HepG2 (cell line): ENCODE measurements at regions not wholly inside any gene's neighbourhood (a gene's known extent, or its start where the extent isn't known, plus 50 kb on each side); places are given as distances from the start of the nearest gene placed in this dataset.

Source experiments
- ATAC-seq: fragments of 200-7000 bp; cut with Tn5 transposase; 3 replicates; pipeline ENCODE4 v1.9.1; 2020; ENCODE audit warnings: mild to moderate bottlenecking, moderate library complexity
- BruUV-seq: library from RNA; stranded (reverse); fragments of 400-500 nt; replicated peaks from 2 replicates; lab custom pipeline; 2021; lab: Mats Ljungman, UMichigan
- CTCF ChIA-PET: fragments of 300-600 bp; formaldehyde crosslinking; extraction: SDS; loops from one replicate; lab custom pipeline; 2021; ENCODE audit warnings: low total read pairs, inconsistent platforms, low intra/inter-chr PET ratio; lab: Yijun Ruan, JAX
- POLR2A ChIA-PET: fragments of 350-600 bp; sonication (Branson Sonifier 250); formaldehyde crosslinking; loops from one replicate; lab custom pipeline; 2020; ENCODE audit warnings: antibody characterized with exemption, inconsistent platforms; lab: Yijun Ruan, JAX
- DNase-seq: peaks from one replicate; pipeline ENCODE4 v3.0.0-alpha.2; 2015; ENCODE audit warnings: low spot score
- FAIRE-seq: peaks from 3 replicates; lab custom pipeline; 2011; peaks lifted over from hg19 to GRCh38; lab: Jason Lieb, UNC
- H2AFZ ChIP-seq: one replicate; pipeline ENCODE4 v1.6.1; 2011; ENCODE audit warnings: low read length, inconsistent platforms
- H3K27ac ChIP-seq: fragments of 300-600 bp; 3 replicates; pipeline ENCODE4 v1.8.0; 2011; ENCODE audit warnings: mixed run types, mild to moderate bottlenecking, mixed read lengths, low read length, inconsistent platforms; ENCODE audit not compliant: insufficient read depth; ENCODE audit errors: extremely low read length
- H3K27me3 ChIP-seq, 2 experiments: fragments of 200-600 bp in 1 of 2; 2 replicates in 1 of 2; 3 replicates in 1 of 2; pipeline versions ENCODE4 v1.6.0 to v1.8.0; 2011; ENCODE audit warnings: low read length in 2 of 2, mild to moderate bottlenecking in 2 of 2, moderate library complexity in 2 of 2, inconsistent platforms in 1 of 2; ENCODE audit not compliant: insufficient read depth in 2 of 2, control insufficient read depth in 1 of 2
- H3K36me3 ChIP-seq, 2 experiments: fragments of 200-600 bp in 1 of 2; replicated peaks in 1 of 2; 2 replicates in 1 of 2; 3 replicates in 1 of 2; pipeline versions ENCODE4 v1.5.1 to v1.8.0; 2011; ENCODE audit warnings: low read length in 2 of 2, inconsistent platforms in 1 of 2; ENCODE audit not compliant: insufficient read depth in 2 of 2, control insufficient read depth in 1 of 2
- H3K4me1 ChIP-seq: 2 replicates; pipeline ENCODE4 v1.5.1; 2012; ENCODE audit warnings: low read length, inconsistent platforms; ENCODE audit not compliant: insufficient read depth
- H3K4me2 ChIP-seq: 2 replicates; pipeline ENCODE4 v1.6.0; 2011; ENCODE audit warnings: low read depth, low read length, inconsistent platforms
- H3K4me3 ChIP-seq, 3 experiments: fragments of 200-600 bp in 1 of 3; sonication (generic), shearing (Covaris generic) in 1 of 3; replicated peaks in 1 of 3; 2 replicates each; pipeline ENCODE4 v1.5.1; 2011 to 2016; ENCODE audit warnings: low read length in 3 of 3, inconsistent platforms in 2 of 3, low read depth in 2 of 3, mild to moderate bottlenecking in 2 of 3, control low read depth in 1 of 3, mixed read lengths in 1 of 3; ENCODE audit not compliant: insufficient read depth in 1 of 3
- H3K79me2 ChIP-seq: one replicate; pipeline ENCODE4 v1.6.1; 2011; ENCODE audit warnings: low read length, inconsistent platforms; ENCODE audit not compliant: insufficient read depth
- H3K9ac ChIP-seq: 2 replicates; pipeline ENCODE4 v1.6.0; 2011; ENCODE audit warnings: mild to moderate bottlenecking, low read depth, low read length, inconsistent platforms; ENCODE audit not compliant: insufficient read depth
- H3K9me3 ChIP-seq: 2 replicates; pipeline ENCODE4 v1.5.1; 2012; ENCODE audit warnings: mild to moderate bottlenecking, low read length
- H4K20me1 ChIP-seq: 2 replicates; pipeline ENCODE4 v1.6.0; 2011; ENCODE audit warnings: inconsistent platforms, mild to moderate bottlenecking, low read length, moderate library complexity; ENCODE audit not compliant: insufficient read depth
- ATF6 ChIP-seq: sonication (generic); formaldehyde crosslinking; conservative IDR thresholded peaks from 2 replicates; pipeline ENCODE4 v1.4.0; 2020; ENCODE audit warnings: missing genetic modification reagents
- FOXO1 ChIP-seq: sonication (generic); formaldehyde crosslinking; IDR thresholded peaks from 2 replicates; pipeline ENCODE4 v1.4.0; 2020; ENCODE audit warnings: missing genetic modification reagents
- KAT7 ChIP-seq: IDR thresholded peaks from 2 replicates; pipeline ENCODE4 v1.6.1; 2018; ENCODE audit warnings: borderline replicate concordance, missing compliant biosample characterization
- MEF2D ChIP-seq: sonication (generic); formaldehyde crosslinking; IDR thresholded peaks from 2 replicates; pipeline ENCODE4 v1.5.1; 2020; ENCODE audit warnings: mild to moderate bottlenecking, missing genetic modification reagents
- RFX3 ChIP-seq: IDR thresholded peaks from 2 replicates; pipeline ENCODE4 v1.6.1; 2016; ENCODE audit warnings: missing biosample characterization, missing genetic modification reagents
- RFX5 ChIP-seq: IDR thresholded peaks from 2 replicates; pipeline ENCODE4 v1.6.1; 2011; ENCODE audit warnings: low read depth, low read length, improper control_type of control experiment
- SOX6 ChIP-seq, 2 experiments: fragments of 450-650 bp in 1 of 2; sonication (generic) in 1 of 2; formaldehyde crosslinking in 1 of 2; IDR thresholded peaks; 2 replicates each; pipeline versions ENCODE4 v1.4.0 to v1.6.1; 2017 to 2020; ENCODE audit warnings: antibody characterized with exemption in 1 of 2, mild to moderate bottlenecking in 1 of 2, missing genetic modification reagents in 1 of 2
- TCF7L2 ChIP-seq: IDR thresholded peaks from 2 replicates; pipeline ENCODE4 v1.6.1; 2011; ENCODE audit warnings: mild to moderate bottlenecking, low read depth, low read length, moderate library complexity
- ZBTB43 ChIP-seq: sonication (generic); formaldehyde crosslinking; conservative IDR thresholded peaks from 2 replicates; pipeline ENCODE4 v1.4.0; 2020; ENCODE audit warnings: missing genetic modification reagents
- ZHX2 ChIP-seq, 2 experiments: sonication (generic) in 1 of 2; formaldehyde crosslinking in 1 of 2; IDR thresholded peaks; 2 replicates each; pipeline versions ENCODE4 v1.6.1 to v1.9.0; 2014 to 2022; ENCODE audit warnings: antibody characterized with exemption in 1 of 2, borderline replicate concordance in 1 of 2, inconsistent platforms in 1 of 2, low read depth in 1 of 2, missing genetic modification reagents in 1 of 2
- ZNF12 ChIP-seq: sonication (generic); formaldehyde crosslinking; IDR thresholded peaks from 2 replicates; pipeline ENCODE4 v1.5.0; 2020; ENCODE audit warnings: missing genetic modification reagents
- ZNF788 ChIP-seq: sonication (generic); formaldehyde crosslinking; IDR thresholded peaks from 2 replicates; pipeline ENCODE4 v1.5.0; 2020; ENCODE audit warnings: mild to moderate bottlenecking, missing genetic modification reagents, borderline replicate concordance
- WGBS: methylation state at CpG from one replicate; pipeline ENCODE4 v1.1.6; 2017; ENCODE audit warnings: low lambda C conversion rate; 5-methylcytosine and 5-hydroxymethylcytosine counted together
- in situ Hi-C: cut with HindIII; loops from 2 replicates; pipeline ENCODE4 v1.10.0; 2017; ENCODE audit warnings: low pct_unique_long_range_greater_than_20kb; ENCODE audit not compliant: extremely low pct_ligation_motif_present
- intact Hi-C: fragments of 100-400 bp; cut with micrococcal nuclease; formaldehyde crosslinking; loops from one replicate; pipeline ENCODE4 v1.10.0; 2022; ENCODE audit not compliant: unreplicated experiment

- CTCF ChIA-PET = no interaction called here
- 34% methylated on average over 3 of the region's 3 CpGs for whole genome bisulfite sequencing
- no TSS peak for BruUV-seq
- Histone ChIP-seq H3K27ac (no peak overlapping the region), H3K9me3 (peaks cover 19% of the 10 kb centered on the region), H3K27me3 (peaks cover 0 to 26% of the 10 kb centered on the region in 2 experiments; a peak in 2 of 5 replicates), H3K4me2 (no peak overlapping the region), H4K20me1 (no peaks in the 10 kb centered on the region)
- POLR2A ChIA-PET = no interaction called here
- DNase-seq = no peak
- FAIRE-seq = no peak
- in situ Hi-C loops = no loop called here
- TF ChIP-seq ZHX2 (IDR thresholded peaks at IDR 0.05; ENCODE audit: low read depth) (no peak), ZHX2 (CRISPR knock-in tag; IDR thresholded peaks at IDR 0.05; ENCODE audit: borderline replicate concordance) (no peak), ATF6 (CRISPR knock-in tag) (no peak), RFX3 (no peak), KAT7 (CRISPR knock-in tag) (no peak), ZNF788 (CRISPR knock-in tag) (no peak), RFX5 (no peak), FOXO1 (no peak), ZBTB43 (no peak), MEF2D (CRISPR knock-in tag) (no peak), SOX6 (IDR thresholded peaks at IDR 0.05) (no peak), SOX6 (CRISPR knock-in tag; IDR thresholded peaks at IDR 0.05) (no peak), ZNF12 (CRISPR knock-in tag) (no peak), TCF7L2 (no peak)
- TF ChIP-seq, all 625 proteins: peak for 0
- Histone ChIP-seq H3K4me3 (no peak overlapping the region), H3K36me3 (no peaks in the 10 kb centered on the region), H3K9ac (no peak overlapping the region), H3K4me1 (no peaks in the 10 kb centered on the region), H3K79me2 (no peaks in the 10 kb centered on the region), H2AFZ (no peak overlapping the region)
- ATAC-seq = no peak
- intact Hi-C loops = no loop called here
These were observed 189.5 kb downstream of the BMP7 start for GRCh38 chr20:57076951-57077350.
